K562 (cell line): ENCODE measurements at regions not wholly inside any gene's neighbourhood (a gene's known extent, or its start where the extent isn't known, plus 50 kb on each side); places are given as distances from the start of the nearest gene placed in this dataset.

Experiments used
- ATAC-seq: fragments of 200-7000 bp; cut with Tn5 transposase; 3 replicates; pipeline ENCODE4 v1.9.1; 2020; ENCODE audit warnings: moderate library complexity
- BruUV-seq: library from RNA; stranded (reverse); fragments of 400-500 nt; replicated peaks from 2 replicates; lab custom pipeline; 2021; lab: Mats Ljungman, UMichigan
- CTCF ChIA-PET: fragments of 300-600 bp; formaldehyde crosslinking; extraction: SDS; loops from one replicate; lab custom pipeline; 2021; ENCODE audit warnings: low intra/inter-chr PET ratio; lab: Yijun Ruan, JAX
- POLR2A ChIA-PET: fragments of 300-600, 350-650 bp; sonication (Branson Sonifier 250); formaldehyde crosslinking; extraction: SDS; loops from one replicate; lab custom pipeline; 2021; ENCODE audit warnings: antibody characterized with exemption, inconsistent platforms; lab: Yijun Ruan, JAX
- DNase-seq, 4 experiments: peaks; one replicate each; pipeline versions ENCODE4 v3.0.0 to v3.0.0-alpha.2; 2011 to 2018; ENCODE audit warnings: low spot score in 3 of 4, mixed read lengths in 3 of 4; ENCODE audit errors: extremely low read depth in 1 of 4
- FAIRE-seq: peaks from 2 replicates; lab custom pipeline; 2011; peaks lifted over from hg19 to GRCh38; lab: Jason Lieb, UNC
- H2AFZ ChIP-seq: 2 replicates; pipeline ENCODE4 v1.6.0; 2011; ENCODE audit warnings: low read depth, low read length, control low read depth, inconsistent platforms
- H3K27ac ChIP-seq: fragments of 200-600 bp; 3 replicates; pipeline ENCODE4 v1.8.0; 2011; ENCODE audit warnings: low read depth, mild to moderate bottlenecking, control low read depth, inconsistent platforms, low read length, moderate library complexity, mixed read lengths; ENCODE audit errors: extremely low read depth
- H3K27me3 ChIP-seq, 2 experiments: fragments of 300-600 bp in 1 of 2; 2 replicates in 1 of 2; 3 replicates in 1 of 2; pipeline versions ENCODE4 v1.6.0 to v1.8.0; 2011; ENCODE audit warnings: inconsistent platforms in 2 of 2, low read length in 2 of 2, mild to moderate bottlenecking in 1 of 2, mixed read lengths in 1 of 2, moderate library complexity in 1 of 2; ENCODE audit not compliant: control insufficient read depth in 2 of 2, insufficient read depth in 2 of 2
- H3K36me3 ChIP-seq: fragments of 300-600 bp; 3 replicates; pipeline ENCODE4 v1.8.0; 2011; ENCODE audit warnings: mild to moderate bottlenecking, low read length, inconsistent platforms; ENCODE audit not compliant: control insufficient read depth, insufficient read depth
- H3K4me1 ChIP-seq, 2 experiments: fragments of 200-600 bp in 1 of 2; replicated peaks in 1 of 2; 2 replicates in 1 of 2; 3 replicates in 1 of 2; pipeline versions ENCODE4 v1.5.1 to v1.8.0; 2011; ENCODE audit warnings: inconsistent platforms in 2 of 2, low read length in 2 of 2, mild to moderate bottlenecking in 1 of 2, mixed read lengths in 1 of 2, moderate library complexity in 1 of 2; ENCODE audit not compliant: control insufficient read depth in 2 of 2, insufficient read depth in 2 of 2
- H3K4me2 ChIP-seq: 2 replicates; pipeline ENCODE4 v1.6.1; 2011; ENCODE audit warnings: low read length, control low read depth, inconsistent platforms, mixed read lengths; ENCODE audit not compliant: insufficient read depth
- H3K4me3 ChIP-seq: fragments of 200-600 bp; sonication (generic), shearing (Covaris generic); 2 replicates; pipeline ENCODE4 v1.5.1; 2016; ENCODE audit warnings: control low read depth, inconsistent platforms
- H3K79me2 ChIP-seq: fragments of 200-600 bp; 3 replicates; pipeline ENCODE4 v1.8.0; 2011; ENCODE audit warnings: low read length, inconsistent platforms; ENCODE audit not compliant: control insufficient read depth, insufficient read depth
- H3K9ac ChIP-seq, 2 experiments: 2 replicates each; pipeline versions ENCODE4 v1.6.0 to v1.6.1; 2011; ENCODE audit warnings: low read depth in 2 of 2, low read length in 2 of 2, control low read depth in 1 of 2, inconsistent platforms in 1 of 2, mild to moderate bottlenecking in 1 of 2, mixed read lengths in 1 of 2; ENCODE audit not compliant: insufficient read depth in 1 of 2
- H3K9me1 ChIP-seq: one replicate; pipeline ENCODE4 v1.6.0; 2011; ENCODE audit warnings: inconsistent platforms, mild to moderate bottlenecking, low read length, moderate library complexity; ENCODE audit not compliant: control insufficient read depth, insufficient read depth
- H3K9me3 ChIP-seq: replicated peaks from 2 replicates; pipeline ENCODE4 v1.5.1; 2011; ENCODE audit warnings: low read depth, low read length, inconsistent platforms; ENCODE audit not compliant: control insufficient read depth, insufficient read depth
- H4K20me1 ChIP-seq: replicated peaks from 2 replicates; pipeline ENCODE4 v1.6.1; 2011; ENCODE audit warnings: low read length, inconsistent platforms, mixed read lengths; ENCODE audit not compliant: control insufficient read depth, insufficient read depth
- BRCA1 ChIP-seq, 2 experiments: fragments of 450-650 bp in 1 of 2; sonication (generic) in 1 of 2; formaldehyde crosslinking in 1 of 2; IDR thresholded peaks; 2 replicates each; pipeline versions ENCODE4 v1.5.0 to v1.6.1; 2017 to 2020; ENCODE audit warnings: mild to moderate bottlenecking in 1 of 2, missing genetic modification reagents in 1 of 2
- DNMT1 ChIP-seq: fragments of 450-650 bp; IDR thresholded peaks from 2 replicates; pipeline ENCODE4 v1.6.1; 2016; ENCODE audit warnings: antibody characterized with exemption, mild to moderate bottlenecking
- IFI16 ChIP-seq: fragments of 250-450 bp; sonication (Bioruptor Pico); IDR thresholded peaks from 2 replicates; pipeline ENCODE4 v2.1.2; 2022; ENCODE audit warnings: mild to moderate bottlenecking, inconsistent platforms
- MEF2A ChIP-seq: IDR thresholded peaks from 2 replicates; pipeline ENCODE4 v1.6.1; 2011; ENCODE audit warnings: low read depth, mild to moderate bottlenecking, low read length, moderate library complexity; ENCODE audit not compliant: control insufficient read depth
- NCOA1 ChIP-seq: fragments of 450-650 bp; IDR thresholded peaks from 2 replicates; pipeline ENCODE4 v1.6.1; 2016; ENCODE audit warnings: low read depth
- NFRKB ChIP-seq: fragments of 450-650 bp; IDR thresholded peaks from 2 replicates; pipeline ENCODE4 v1.6.1; 2016; ENCODE audit warnings: low read depth
- TFAM ChIP-seq: fragments of 250-450 bp; sonication (Bioruptor Pico); conservative IDR thresholded peaks from 2 replicates; pipeline ENCODE4 v1.5.0; 2021; ENCODE audit warnings: mild to moderate bottlenecking, moderate library complexity
- ZNF197 ChIP-seq: fragments of 200-800 bp; sonication (Bioruptor generic); IDR thresholded peaks from 2 replicates; pipeline ENCODE4 v1.6.1; 2016; ENCODE audit warnings: low read depth, missing genetic modification characterization, missing compliant biosample characterization
- ZNF224 ChIP-seq: sonication (generic); formaldehyde crosslinking; IDR thresholded peaks from 2 replicates; pipeline ENCODE4 v1.8.0; 2022; ENCODE audit warnings: mild to moderate bottlenecking, missing genetic modification reagents
- WGBS: fragments of 100-300 bp; shearing (Covaris generic); methylation state at CpG from one replicate; pipeline ENCODE4 v1.1.6; 2016; ENCODE audit warnings: low coverage, mixed read lengths; ENCODE audit not compliant: insufficient coverage; ENCODE audit errors: missing lambda C conversion rate; 5-methylcytosine and 5-hydroxymethylcytosine counted together
- in situ Hi-C: fragments of 300-500 bp; cut with MboI; formaldehyde crosslinking; loops from 4 replicates; pipeline ENCODE4 v1.15.0; 2018; ENCODE audit warnings: inconsistent platforms, mixed read lengths
- intact Hi-C: fragments of 100-400 bp; cut with micrococcal nuclease; formaldehyde crosslinking; loops from 2 replicates; pipeline ENCODE4 v1.14.2; 2022

GRCh38 chr17:33582661-33583060 is 289.6 kb upstream of the ASIC2 start:
- no peaks in the 10 kb centered on the region for H3K9me3 ChIP-seq
- H3K79me2 ChIP-seq, result no peaks in the 10 kb centered on the region
- no peaks in the 10 kb centered on the region for H3K36me3 ChIP-seq
- H3K27ac ChIP-seq, result no peak overlapping the region
- no TSS peak for BruUV-seq
- H3K9me1 ChIP-seq, result no peaks in the 10 kb centered on the region
- H3K4me1 ChIP-seq, result no peaks in the 10 kb centered on the region
- intact Hi-C loops (no loop called here), in situ Hi-C loops (no loop called here)
- 0% methylated on average over 2 of the region's 2 CpGs for WGBS
- no peak overlapping the region for H2AFZ ChIP-seq
- CTCF ChIA-PET, result no interaction called here
- no peak for TF ChIP-seq NCOA1
- TF ChIP-seq ZNF197, result no peak
- TF ChIP-seq MEF2A, result no peak
- TF ChIP-seq ZNF224 (CRISPR knock-in tag), result no peak
- no peak for TF ChIP-seq NFRKB
- TF ChIP-seq BRCA1 (IDR thresholded peaks at IDR 0.05), result no peak
- TF ChIP-seq BRCA1 (CRISPR knock-in tag; IDR thresholded peaks at IDR 0.05), result no peak
- no peak for TF ChIP-seq DNMT1
- TF ChIP-seq IFI16 (CRISPR knock-in tag), result no peak
- TF ChIP-seq TFAM, result no peak
- no peak overlapping the region for H3K4me2 ChIP-seq
- no peak for ATAC-seq
- H3K4me3 ChIP-seq, result no peak overlapping the region
- no peak for FAIRE-seq
- no peak for DNase-seq
- no peaks in the 10 kb centered on the region; a peak in 1 of 5 replicates for H3K27me3 ChIP-seq
- H3K9ac ChIP-seq, result no peak overlapping the region
- POLR2A ChIA-PET, result interaction anchor here (0.5 to 1.0 kb wide), 2 partner anchors 786 to 838 kb away, joined by 3 to 4 read pairs; no protein-coding TSS in a partner anchor
- H4K20me1 ChIP-seq, result no peaks in the 10 kb centered on the region
